Panc1 (cell line): ENCODE measurements at regions not wholly inside any gene's neighbourhood (a gene's known extent, or its start where the extent isn't known, plus 50 kb on each side); places are given as distances from the start of the nearest gene placed in this dataset.

Source experiments
- POLR2AphosphoS5 ChIP-seq: IDR thresholded peaks from 2 replicates; pipeline ENCODE4 v1.6.1; 2012; ENCODE audit warnings: mild to moderate bottlenecking, low read depth, low read length, moderate library complexity
- TCF7L2 ChIP-seq: IDR thresholded peaks from 2 replicates; pipeline ENCODE4 v1.6.1; 2011; ENCODE audit warnings: mild to moderate bottlenecking, low read depth, low read length, inconsistent platforms
- TF ChIP-seq, protein P1 (sequence below): fragments of 450-650 bp; IDR thresholded peaks from 2 replicates; pipeline ENCODE4 v1.5.1; 2017; ENCODE audit warnings: mild to moderate bottlenecking
- TF ChIP-seq, protein P2 (sequence below), 2 experiments: IDR thresholded peaks; 2 replicates each; pipeline ENCODE4 v1.6.1; 2011 to 2012; ENCODE audit warnings: low read depth in 2 of 2, control low read depth in 1 of 2, low read length in 1 of 2, mild to moderate bottlenecking in 1 of 2, moderate library complexity in 1 of 2; ENCODE audit not compliant: insufficient read depth in 1 of 2

- no peak for TF ChIP-seq POLR2AphosphoS5
- TF ChIP-seq, protein P1, sequence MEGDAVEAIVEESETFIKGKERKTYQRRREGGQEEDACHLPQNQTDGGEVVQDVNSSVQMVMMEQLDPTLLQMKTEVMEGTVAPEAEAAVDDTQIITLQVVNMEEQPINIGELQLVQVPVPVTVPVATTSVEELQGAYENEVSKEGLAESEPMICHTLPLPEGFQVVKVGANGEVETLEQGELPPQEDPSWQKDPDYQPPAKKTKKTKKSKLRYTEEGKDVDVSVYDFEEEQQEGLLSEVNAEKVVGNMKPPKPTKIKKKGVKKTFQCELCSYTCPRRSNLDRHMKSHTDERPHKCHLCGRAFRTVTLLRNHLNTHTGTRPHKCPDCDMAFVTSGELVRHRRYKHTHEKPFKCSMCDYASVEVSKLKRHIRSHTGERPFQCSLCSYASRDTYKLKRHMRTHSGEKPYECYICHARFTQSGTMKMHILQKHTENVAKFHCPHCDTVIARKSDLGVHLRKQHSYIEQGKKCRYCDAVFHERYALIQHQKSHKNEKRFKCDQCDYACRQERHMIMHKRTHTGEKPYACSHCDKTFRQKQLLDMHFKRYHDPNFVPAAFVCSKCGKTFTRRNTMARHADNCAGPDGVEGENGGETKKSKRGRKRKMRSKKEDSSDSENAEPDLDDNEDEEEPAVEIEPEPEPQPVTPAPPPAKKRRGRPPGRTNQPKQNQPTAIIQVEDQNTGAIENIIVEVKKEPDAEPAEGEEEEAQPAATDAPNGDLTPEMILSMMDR: no peak
- no peak for TF ChIP-seq TCF7L2
- TF ChIP-seq, protein P2, sequence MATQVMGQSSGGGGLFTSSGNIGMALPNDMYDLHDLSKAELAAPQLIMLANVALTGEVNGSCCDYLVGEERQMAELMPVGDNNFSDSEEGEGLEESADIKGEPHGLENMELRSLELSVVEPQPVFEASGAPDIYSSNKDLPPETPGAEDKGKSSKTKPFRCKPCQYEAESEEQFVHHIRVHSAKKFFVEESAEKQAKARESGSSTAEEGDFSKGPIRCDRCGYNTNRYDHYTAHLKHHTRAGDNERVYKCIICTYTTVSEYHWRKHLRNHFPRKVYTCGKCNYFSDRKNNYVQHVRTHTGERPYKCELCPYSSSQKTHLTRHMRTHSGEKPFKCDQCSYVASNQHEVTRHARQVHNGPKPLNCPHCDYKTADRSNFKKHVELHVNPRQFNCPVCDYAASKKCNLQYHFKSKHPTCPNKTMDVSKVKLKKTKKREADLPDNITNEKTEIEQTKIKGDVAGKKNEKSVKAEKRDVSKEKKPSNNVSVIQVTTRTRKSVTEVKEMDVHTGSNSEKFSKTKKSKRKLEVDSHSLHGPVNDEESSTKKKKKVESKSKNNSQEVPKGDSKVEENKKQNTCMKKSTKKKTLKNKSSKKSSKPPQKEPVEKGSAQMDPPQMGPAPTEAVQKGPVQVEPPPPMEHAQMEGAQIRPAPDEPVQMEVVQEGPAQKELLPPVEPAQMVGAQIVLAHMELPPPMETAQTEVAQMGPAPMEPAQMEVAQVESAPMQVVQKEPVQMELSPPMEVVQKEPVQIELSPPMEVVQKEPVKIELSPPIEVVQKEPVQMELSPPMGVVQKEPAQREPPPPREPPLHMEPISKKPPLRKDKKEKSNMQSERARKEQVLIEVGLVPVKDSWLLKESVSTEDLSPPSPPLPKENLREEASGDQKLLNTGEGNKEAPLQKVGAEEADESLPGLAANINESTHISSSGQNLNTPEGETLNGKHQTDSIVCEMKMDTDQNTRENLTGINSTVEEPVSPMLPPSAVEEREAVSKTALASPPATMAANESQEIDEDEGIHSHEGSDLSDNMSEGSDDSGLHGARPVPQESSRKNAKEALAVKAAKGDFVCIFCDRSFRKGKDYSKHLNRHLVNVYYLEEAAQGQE (IDR thresholded peaks at IDR 0.05; ENCODE audit: insufficient read depth in 1 of 2, low read depth in 2 of 2, low read length in 1 of 2): no peak
Measured at GRCh38 chr4:104351706-104352105, 143.0 kb downstream of the CXXC4 start.
